HEK293 (cell line): ENCODE measurements at regions not wholly inside any gene's neighbourhood (a gene's known extent, or its start where the extent isn't known, plus 50 kb on each side); places are given as distances from the start of the nearest gene placed in this dataset.

Experiments used
- CTCF ChIA-PET: fragments of 350-600 bp; formaldehyde crosslinking; extraction: SDS; loops from one replicate; lab custom pipeline; 2021; ENCODE audit warnings: antibody characterized with exemption; lab: Yijun Ruan, JAX
- POLR2A ChIA-PET: fragments of 300-600 bp; formaldehyde crosslinking; extraction: SDS; loops from one replicate; lab custom pipeline; 2020; ENCODE audit warnings: antibody characterized with exemption, inconsistent platforms; lab: Yijun Ruan, JAX
- H3K27ac ChIP-seq: fragments of 200-500 bp; sonication (Bioruptor generic); 2 replicates; pipeline ENCODE4 v1.5.1; 2014; ENCODE audit warnings: low read depth, low read length, control low read depth, inconsistent platforms; ENCODE audit errors: extremely low read depth
- H3K36me3 ChIP-seq, 2 experiments: fragments of 200-500 bp in 1 of 2; sonication (Bioruptor generic) in 1 of 2; 1 replicate in 1 of 2; 2 replicates in 1 of 2; pipeline ENCODE4 v1.5.1; 2014 to 2017; ENCODE audit warnings: inconsistent platforms in 2 of 2, low read length in 2 of 2; ENCODE audit not compliant: control insufficient read depth in 2 of 2, insufficient read depth in 1 of 2
- H3K4me1 ChIP-seq: fragments of 200-500 bp; sonication (Bioruptor generic); 2 replicates; pipeline ENCODE4 v1.5.1; 2014; ENCODE audit warnings: mild to moderate bottlenecking, low read length, inconsistent platforms; ENCODE audit not compliant: control insufficient read depth, insufficient read depth
- H3K4me3 ChIP-seq: 2 replicates; pipeline ENCODE4 v1.5.1; 2011; ENCODE audit warnings: low read depth, mild to moderate bottlenecking, control low read depth, low read length, moderate library complexity
- H3K9me3 ChIP-seq: fragments of 200-500 bp; sonication (Bioruptor generic); 2 replicates; pipeline ENCODE4 v1.5.1; 2014; ENCODE audit warnings: low read depth, low read length, inconsistent platforms; ENCODE audit not compliant: control insufficient read depth, insufficient read depth
- KLF9 ChIP-seq: fragments of 450-650 bp; formaldehyde crosslinking; IDR thresholded peaks from 2 replicates; pipeline ENCODE4 v1.5.1; 2016; ENCODE audit warnings: missing biosample characterization, missing genetic modification characterization, low read depth
- MEIS1 ChIP-seq: sonication (generic); formaldehyde crosslinking; IDR thresholded peaks from 2 replicates; pipeline ENCODE4 v1.8.1; 2022; ENCODE audit warnings: missing genetic modification reagents, mild to moderate bottlenecking, borderline replicate concordance
- OVOL3 ChIP-seq: fragments of 450-650 bp; formaldehyde crosslinking; IDR thresholded peaks from 2 replicates; pipeline ENCODE4 v1.5.1; 2016; ENCODE audit warnings: missing biosample characterization, missing genetic modification characterization
- PRDM1 ChIP-seq: fragments of 450-650 bp; formaldehyde crosslinking; IDR thresholded peaks from 2 replicates; pipeline ENCODE4; 2016; ENCODE audit warnings: missing biosample characterization, missing genetic modification characterization
- TSHZ1 ChIP-seq: fragments of 450-650 bp; formaldehyde crosslinking; IDR thresholded peaks from 2 replicates; pipeline ENCODE4 v1.5.1; 2016; ENCODE audit warnings: missing biosample characterization, missing genetic modification characterization, borderline replicate concordance
- WT1 ChIP-seq: fragments of 450-650 bp; formaldehyde crosslinking; IDR thresholded peaks from 2 replicates; pipeline ENCODE4 v1.5.1; 2016; ENCODE audit warnings: missing biosample characterization, missing genetic modification characterization
- YY2 ChIP-seq: fragments of 450-650 bp; formaldehyde crosslinking; IDR thresholded peaks from 2 replicates; pipeline ENCODE4 v1.5.1; 2016; ENCODE audit warnings: missing biosample characterization, missing genetic modification characterization
- ZBTB17 ChIP-seq: fragments of 450-650 bp; formaldehyde crosslinking; IDR thresholded peaks from 2 replicates; pipeline ENCODE4 v1.5.1; 2016; ENCODE audit warnings: missing biosample characterization, missing genetic modification characterization
- ZNF132 ChIP-seq: fragments of 450-650 bp; formaldehyde crosslinking; IDR thresholded peaks from 2 replicates; pipeline ENCODE4 v1.5.1; 2017; ENCODE audit warnings: missing biosample characterization, missing genetic modification characterization, borderline replicate concordance
- ZNF202 ChIP-seq: fragments of 450-650 bp; formaldehyde crosslinking; IDR thresholded peaks from 2 replicates; pipeline ENCODE4 v1.5.1; 2016; ENCODE audit warnings: missing biosample characterization, missing genetic modification characterization, borderline replicate concordance
- ZNF24 ChIP-seq: fragments of 450-650 bp; formaldehyde crosslinking; IDR thresholded peaks from 2 replicates; pipeline ENCODE4 v1.5.1; 2016; ENCODE audit warnings: missing biosample characterization, missing genetic modification characterization
- ZNF341 ChIP-seq: fragments of 450-650 bp; formaldehyde crosslinking; IDR thresholded peaks from 2 replicates; pipeline ENCODE4; 2016; ENCODE audit warnings: low read depth, missing biosample characterization, missing genetic modification characterization
- ZNF354C ChIP-seq: fragments of 450-650 bp; formaldehyde crosslinking; IDR thresholded peaks from 2 replicates; pipeline ENCODE4 v1.5.1; 2016; ENCODE audit warnings: missing biosample characterization, missing genetic modification characterization, low read depth, borderline replicate concordance
- ZNF426 ChIP-seq: fragments of 450-650 bp; formaldehyde crosslinking; IDR thresholded peaks from 2 replicates; pipeline ENCODE4 v1.5.1; 2017; ENCODE audit warnings: missing biosample characterization, missing genetic modification characterization, mild to moderate bottlenecking, inconsistent platforms, moderate library complexity
- ZNF513 ChIP-seq: fragments of 450-650 bp; IDR thresholded peaks from 2 replicates; pipeline ENCODE4 v1.5.1; 2018; ENCODE audit warnings: missing biosample characterization, missing genetic modification characterization
- ZNF530 ChIP-seq: fragments of 450-650 bp; formaldehyde crosslinking; IDR thresholded peaks from 2 replicates; pipeline ENCODE4 v1.5.1; 2016; ENCODE audit warnings: low read depth, missing biosample characterization, missing genetic modification characterization
- ZNF555 ChIP-seq: fragments of 450-650 bp; formaldehyde crosslinking; conservative IDR thresholded peaks from 2 replicates; pipeline ENCODE4 v1.5.1; 2017; ENCODE audit warnings: missing biosample characterization, mild to moderate bottlenecking, missing genetic modification characterization, inconsistent platforms
- ZNF571 ChIP-seq: fragments of 450-650 bp; formaldehyde crosslinking; IDR thresholded peaks from 2 replicates; pipeline ENCODE4 v1.5.0; 2017; ENCODE audit warnings: missing biosample characterization, missing genetic modification characterization
- ZNF585B ChIP-seq: fragments of 450-650 bp; formaldehyde crosslinking; IDR thresholded peaks from 2 replicates; pipeline ENCODE4 v1.5.1; 2016; ENCODE audit warnings: missing biosample characterization, missing genetic modification characterization
- ZNF610 ChIP-seq: fragments of 450-650 bp; formaldehyde crosslinking; IDR thresholded peaks from 2 replicates; pipeline ENCODE4 v1.5.1; 2016; ENCODE audit warnings: missing biosample characterization, missing genetic modification characterization, borderline replicate concordance
- ZNF677 ChIP-seq: fragments of 450-650 bp; IDR thresholded peaks from 2 replicates; pipeline ENCODE4 v1.5.0; 2018; ENCODE audit warnings: missing biosample characterization, mild to moderate bottlenecking, missing genetic modification characterization, moderate library complexity
- ZSCAN16 ChIP-seq: fragments of 450-650 bp; formaldehyde crosslinking; IDR thresholded peaks from 2 replicates; pipeline ENCODE4 v1.5.1; 2016; ENCODE audit warnings: missing biosample characterization, missing genetic modification characterization
- ZSCAN30 ChIP-seq: fragments of 450-650 bp; IDR thresholded peaks from 2 replicates; pipeline ENCODE4 v1.5.1; 2018; ENCODE audit warnings: missing biosample characterization, mild to moderate bottlenecking, missing genetic modification characterization, moderate library complexity

DNA sequence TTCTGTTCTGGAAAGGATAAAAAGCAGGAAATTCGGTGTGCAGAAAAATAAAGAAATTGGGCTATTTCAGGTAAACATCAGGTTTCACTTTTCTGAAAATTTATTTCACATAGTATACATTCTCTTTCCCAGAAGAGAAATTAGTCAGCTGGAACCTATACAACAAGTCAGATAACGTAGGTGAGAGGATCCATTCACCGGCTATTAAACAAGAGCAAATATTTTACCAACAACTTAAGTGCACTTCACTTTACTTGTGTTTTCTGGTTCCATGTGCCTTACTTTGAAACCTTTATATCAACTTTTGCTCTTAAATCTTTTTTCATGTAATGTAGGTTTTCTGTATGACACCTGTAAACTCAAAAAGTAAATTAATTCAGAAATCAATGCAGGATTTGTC lies 839.7 kb downstream of the CDH11 start (continued):
- no peak for TF ChIP-seq OVOL3 (tag by site-specific recombination)
- TF ChIP-seq ZSCAN30 (tag by site-specific recombination) = no peak
- TF ChIP-seq, all 188 proteins: peak for 0

GRCh38 chr16:64280317-64280716 lies 841.5 kb downstream of the CDH11 start:
- TF ChIP-seq PRDM1 (tag by site-specific recombination) (no peak), MEIS1 (CRISPR knock-in tag) (no peak), ZNF571 (no peak), ZNF677 (tag by site-specific recombination) (no peak), ZNF530 (tag by site-specific recombination) (no peak), YY2 (tag by site-specific recombination) (no peak)
- Histone ChIP-seq H3K4me3 (no peak overlapping the region), H3K4me1 (no peaks in the 10 kb centered on the region), H3K36me3 (no peaks in the 10 kb centered on the region), H3K27ac (no peak overlapping the region), H3K9me3 (no peaks in the 10 kb centered on the region)
- POLR2A ChIA-PET = no interaction called here
- CTCF ChIA-PET = no interaction called here

DNA sequence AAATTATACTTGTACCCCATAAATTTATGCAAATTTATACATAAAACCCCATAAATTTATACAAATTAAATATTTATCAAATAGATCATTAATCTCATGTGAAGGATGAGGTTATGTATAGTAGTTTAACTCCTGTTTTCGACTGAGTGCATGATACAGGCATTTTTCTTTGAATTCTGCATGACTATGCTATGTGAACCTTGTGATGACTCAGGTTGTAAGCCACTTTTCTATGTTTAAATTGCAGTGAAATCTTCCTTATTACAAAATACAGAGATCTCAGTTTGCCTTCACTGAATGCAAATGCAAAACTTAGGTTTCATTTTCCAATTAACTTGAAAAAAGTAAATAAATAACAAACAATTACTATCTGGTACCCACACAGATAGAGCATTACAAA lies 843.7 kb downstream of the CDH11 start:
- POLR2A ChIA-PET = no interaction called here
- H3K4me1 ChIP-seq = no peaks in the 10 kb centered on the region
- TF ChIP-seq ZBTB17 (no peak), ZNF426 (tag by site-specific recombination) (no peak), ZNF585B (tag by site-specific recombination) (no peak), ZNF513 (tag by site-specific recombination) (no peak), OVOL3 (tag by site-specific recombination) (no peak), WT1 (tag by site-specific recombination) (no peak), ZNF555 (tag by site-specific recombination) (no peak), ZNF354C (tag by site-specific recombination) (no peak), ZSCAN16 (tag by site-specific recombination) (no peak), YY2 (tag by site-specific recombination) (no peak), ZNF24 (no peak), TSHZ1 (tag by site-specific recombination) (no peak), ZNF132 (tag by site-specific recombination) (no peak), ZNF341 (no peak), KLF9 (tag by site-specific recombination) (no peak), ZNF610 (no peak), ZNF202 (tag by site-specific recombination) (no peak)
- no peaks in the 10 kb centered on the region for H3K36me3 ChIP-seq
- CTCF ChIA-PET = no interaction called here
- H3K27ac ChIP-seq = no peak overlapping the region
- H3K4me3 ChIP-seq = no peak overlapping the region
- H3K9me3 ChIP-seq = no peaks in the 10 kb centered on the region
